ENCODE measurements at regions not wholly inside any gene's neighbourhood (a gene's known extent, or its start where the extent isn't known, plus 50 kb on each side); places are given as distances from the start of the nearest gene placed in this dataset.

DNA sequence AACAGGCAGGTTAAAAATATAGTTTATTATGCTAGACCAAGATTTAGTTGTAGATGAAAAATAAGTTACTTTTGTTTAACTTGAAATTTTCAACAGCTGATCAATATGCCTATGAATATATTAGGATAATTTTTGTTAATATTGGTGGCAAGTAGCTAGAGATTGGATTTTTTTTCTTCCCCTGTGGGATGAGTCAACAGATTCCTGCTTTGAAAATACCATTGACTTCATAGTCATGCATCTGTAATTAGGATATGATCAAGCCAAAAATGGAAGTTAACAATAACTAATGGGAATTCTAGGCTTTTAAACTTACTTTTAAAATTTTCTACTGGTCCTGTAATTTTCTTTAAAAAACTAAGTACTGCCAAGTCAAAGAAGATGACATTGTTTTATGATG lies 211.7 kb downstream of the ZIC1 start:
- DNase-seq, result no peak
- Mint-ChIP-seq H3K4me3 (no peak overlapping the region), H3K27ac (no peak overlapping the region), H3K36me3 (no peaks in the 10 kb centered on the region), H3K4me1 (no peaks in the 10 kb centered on the region), H3K9me3 (peaks cover 5% of the 10 kb centered on the region), H3K27me3 (no peaks in the 10 kb centered on the region)

DNA sequence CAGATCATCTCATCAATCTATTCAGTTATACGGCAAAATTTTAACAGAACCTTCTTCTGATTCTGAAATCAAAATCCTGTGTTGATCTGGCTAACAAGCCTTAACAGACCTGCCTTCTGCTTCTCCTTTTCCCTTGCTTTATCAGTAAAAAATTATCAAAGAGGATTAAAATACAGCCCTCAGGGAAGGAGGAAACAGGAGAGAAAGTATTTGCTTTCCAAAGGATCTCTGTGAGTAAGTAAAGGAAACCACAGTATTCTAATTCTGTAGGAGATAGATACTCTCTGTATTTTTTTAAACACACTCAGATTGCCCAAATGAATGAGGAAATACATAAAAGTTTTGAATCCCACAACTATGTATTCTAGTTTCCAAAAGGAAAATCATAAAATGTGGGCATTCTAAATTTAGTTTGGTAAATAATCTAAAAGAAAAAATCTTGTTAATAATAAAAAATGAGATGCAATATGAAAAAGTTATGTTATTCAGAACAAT lies 221.8 kb downstream of the ZIC1 start:
- H3K4me1 Mint-ChIP-seq, result no peaks in the 10 kb centered on the region
- no peak for DNase-seq
- H3K4me3 Mint-ChIP-seq, result no peak overlapping the region
- peaks cover 2% of the 10 kb centered on the region for H3K9me3 Mint-ChIP-seq
- no peaks in the 10 kb centered on the region for H3K36me3 Mint-ChIP-seq
- no peaks in the 10 kb centered on the region for H3K27me3 Mint-ChIP-seq
- H3K27ac Mint-ChIP-seq, result no peak overlapping the region

DNA sequence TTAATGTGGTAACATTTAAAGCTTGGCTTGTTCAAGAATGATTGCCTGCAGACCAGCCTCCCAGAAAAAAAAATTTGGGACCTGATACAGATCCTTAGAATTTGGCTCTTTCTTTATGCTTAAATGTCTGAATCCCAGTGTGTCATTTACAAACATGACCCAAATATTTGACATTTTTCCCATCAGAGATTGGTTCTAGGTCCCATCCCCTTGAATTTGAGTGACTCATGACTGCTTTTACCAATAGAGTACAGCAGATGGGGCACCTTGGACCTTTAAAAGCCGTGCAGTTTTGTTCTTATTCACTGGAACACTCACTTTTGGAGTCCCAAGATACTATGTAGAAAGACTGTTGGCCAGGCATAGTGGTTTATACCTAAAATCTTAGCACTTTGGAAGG lies 231.6 kb downstream of the ZIC1 start:
- Mint-ChIP-seq H3K4me1 (no peaks in the 10 kb centered on the region), H3K36me3 (no peaks in the 10 kb centered on the region), H3K27ac (no peak overlapping the region), H3K4me3 (no peak overlapping the region), H3K9me3 (peaks cover 11% of the 10 kb centered on the region), H3K27me3 (no peaks in the 10 kb centered on the region)
- no peak for DNase-seq

DNA sequence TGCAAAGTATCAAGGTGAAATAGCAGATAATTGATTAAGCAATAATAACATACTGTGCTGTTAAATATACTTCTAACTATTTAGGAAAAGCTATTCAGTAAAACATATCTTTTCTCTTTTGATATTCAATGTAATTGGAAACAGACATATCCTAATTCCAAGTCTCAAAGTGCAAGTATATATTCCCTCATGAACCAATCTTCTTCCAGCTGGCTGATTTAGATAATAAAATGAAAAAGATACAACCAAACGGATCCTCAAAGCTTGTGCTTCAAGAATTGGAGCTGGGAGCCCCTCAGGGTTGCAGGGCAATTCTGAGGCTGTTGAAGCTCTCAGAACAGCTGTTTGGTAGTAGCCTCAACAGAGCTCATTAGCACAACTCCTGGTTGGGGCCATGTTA lies 236.6 kb downstream of the ZIC1 start:
- Mint-ChIP-seq H3K27me3 (no peaks in the 10 kb centered on the region), H3K36me3 (no peaks in the 10 kb centered on the region), H3K9me3 (no peaks in the 10 kb centered on the region), H3K27ac (no peak overlapping the region), H3K4me3 (no peak overlapping the region), H3K4me1 (no peaks in the 10 kb centered on the region)
- DNase-seq, result no peak

DNA sequence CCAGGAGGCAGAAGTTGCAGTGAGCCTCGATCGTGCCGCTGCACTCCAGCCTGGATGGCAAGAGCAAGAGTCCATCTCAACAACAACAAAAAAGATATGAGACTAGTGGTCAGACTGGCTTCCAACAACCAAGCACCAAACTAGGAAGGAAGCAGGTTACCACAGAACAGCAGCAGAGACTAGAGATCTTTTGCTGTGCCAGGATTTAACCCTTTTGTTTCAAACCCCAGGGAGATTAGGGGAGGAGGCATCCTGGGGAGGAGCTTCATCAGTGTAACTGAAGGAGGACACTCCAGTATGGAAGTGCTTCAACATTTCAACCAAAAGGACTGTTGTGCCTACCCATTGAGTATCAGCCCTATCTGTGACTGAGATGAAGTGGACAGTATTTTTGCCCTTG lies 240.3 kb downstream of the ZIC1 start:
- Mint-ChIP-seq H3K9me3 (peaks cover 1% of the 10 kb centered on the region), H3K27me3 (no peaks in the 10 kb centered on the region), H3K4me3 (no peak overlapping the region), H3K36me3 (no peaks in the 10 kb centered on the region), H3K27ac (no peak overlapping the region), H3K4me1 (no peaks in the 10 kb centered on the region)
- no peak for DNase-seq

DNA sequence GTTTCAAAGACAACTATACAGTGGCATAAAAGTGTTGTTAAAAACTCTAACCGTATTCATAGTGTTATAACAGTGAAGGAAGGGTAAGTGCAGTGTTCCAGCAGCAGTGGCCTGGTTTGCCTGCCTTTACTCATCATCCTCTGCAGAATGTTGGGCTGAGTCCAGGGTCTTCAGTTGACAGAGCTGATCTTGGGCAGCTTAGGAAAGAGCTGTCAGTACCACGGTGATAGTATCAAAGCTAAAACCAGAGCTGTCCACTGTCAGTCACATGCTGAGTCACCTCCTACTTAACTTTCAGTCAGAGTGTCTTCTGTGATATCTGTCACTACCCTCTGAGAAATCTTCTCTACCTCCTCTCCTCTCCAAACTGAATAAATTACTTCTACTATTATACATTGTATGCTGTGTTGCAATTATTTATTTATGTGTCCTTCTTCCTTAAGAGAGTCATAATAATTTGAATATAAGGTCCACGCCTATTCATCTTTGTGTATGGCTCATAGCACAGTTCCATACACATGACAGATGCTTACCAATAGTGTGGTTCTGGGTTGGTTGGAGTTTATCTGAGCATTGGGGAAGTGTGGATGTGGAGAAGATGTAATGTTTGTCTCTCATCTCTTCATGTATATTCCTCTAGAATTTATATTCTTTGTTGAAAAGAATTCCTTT lies 242.1 kb downstream of the ZIC1 start:
- no peaks in the 10 kb centered on the region for H3K36me3 Mint-ChIP-seq
- no peaks in the 10 kb centered on the region for H3K4me1 Mint-ChIP-seq
- H3K9me3 Mint-ChIP-seq, result peaks cover 1% of the 10 kb centered on the region
- H3K27me3 Mint-ChIP-seq, result no peaks in the 10 kb centered on the region
- DNase-seq, result no peak
- no peak overlapping the region for H3K4me3 Mint-ChIP-seq
- H3K27ac Mint-ChIP-seq, result no peak overlapping the region

DNA sequence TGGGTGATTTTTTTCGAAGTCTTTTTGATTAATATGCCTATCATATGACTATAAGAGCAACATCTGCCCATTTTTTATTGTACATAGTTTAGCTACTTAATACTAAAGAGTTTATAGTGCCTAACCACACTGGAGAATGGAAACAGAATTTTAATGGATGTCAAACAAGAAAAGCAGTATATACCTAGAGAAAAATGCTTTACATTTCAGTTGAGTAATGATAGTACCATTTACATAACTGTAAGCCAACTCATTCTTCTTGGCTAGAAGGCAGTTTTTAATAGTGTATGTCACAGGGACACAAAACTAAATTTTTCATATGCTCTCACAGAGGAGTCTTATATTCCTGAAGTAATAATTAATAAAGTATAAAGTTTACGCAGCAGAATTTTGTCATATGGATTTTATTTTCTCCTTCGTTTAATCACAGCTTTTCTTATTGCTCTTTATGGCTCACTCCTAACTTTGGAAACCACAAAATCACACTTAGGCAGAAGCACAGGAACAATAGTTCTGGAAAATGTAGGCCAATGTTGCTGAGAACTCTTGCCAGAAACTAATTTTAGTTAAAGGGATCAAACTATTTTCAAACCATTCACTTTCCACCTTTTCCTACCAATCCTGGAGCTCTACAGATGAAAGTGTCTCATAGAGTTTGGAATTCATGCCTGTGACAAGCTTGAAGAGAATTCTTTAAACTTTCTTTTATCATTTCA lies 243.6 kb downstream of the ZIC1 start:
- peaks cover 1% of the 10 kb centered on the region for H3K9me3 Mint-ChIP-seq
- H3K36me3 Mint-ChIP-seq, result no peaks in the 10 kb centered on the region
- H3K27ac Mint-ChIP-seq, result no peak overlapping the region

DNA sequence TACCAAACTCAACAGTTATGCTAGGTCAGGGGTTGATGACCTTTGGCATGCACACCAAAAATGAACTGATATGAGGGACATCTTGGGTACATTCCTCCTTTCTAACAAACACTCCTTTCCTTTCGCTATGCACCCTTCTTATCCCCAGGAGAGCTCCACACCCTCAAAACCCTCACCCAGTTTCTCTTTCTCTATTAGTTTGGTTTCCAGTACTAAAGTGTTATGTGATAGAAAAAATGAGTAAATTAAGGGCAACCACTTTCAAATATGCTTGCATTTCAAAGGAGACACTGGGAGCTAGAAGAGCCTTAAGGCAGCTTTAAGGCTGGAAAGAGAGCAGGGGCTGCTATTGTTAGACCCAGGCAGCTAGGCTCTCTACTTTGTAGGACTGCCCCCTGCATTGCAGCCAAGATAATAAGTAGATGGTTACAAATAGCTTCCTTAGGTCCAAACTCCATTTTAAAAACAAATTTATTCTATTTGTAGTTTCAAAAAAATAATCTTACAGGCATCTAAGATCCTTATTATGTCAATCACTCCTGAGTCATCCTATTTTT lies 244.3 kb downstream of the ZIC1 start:
- DNase-seq, result no peak
- no peaks in the 10 kb centered on the region for H3K4me1 Mint-ChIP-seq
- H3K27me3 Mint-ChIP-seq, result no peaks in the 10 kb centered on the region
- no peak overlapping the region for H3K4me3 Mint-ChIP-seq
- H3K27ac Mint-ChIP-seq, result peak overlapping the region; percentile 4
- no peaks in the 10 kb centered on the region for H3K36me3 Mint-ChIP-seq
- H3K9me3 Mint-ChIP-seq, result peaks cover 1% of the 10 kb centered on the region

More for the DNA sequence above, 243.6 kb downstream of the ZIC1 start:
- DNase-seq, result no peak
- H3K4me1 Mint-ChIP-seq, result no peaks in the 10 kb centered on the region
- no peak overlapping the region for H3K4me3 Mint-ChIP-seq
- no peaks in the 10 kb centered on the region for H3K27me3 Mint-ChIP-seq

DNA sequence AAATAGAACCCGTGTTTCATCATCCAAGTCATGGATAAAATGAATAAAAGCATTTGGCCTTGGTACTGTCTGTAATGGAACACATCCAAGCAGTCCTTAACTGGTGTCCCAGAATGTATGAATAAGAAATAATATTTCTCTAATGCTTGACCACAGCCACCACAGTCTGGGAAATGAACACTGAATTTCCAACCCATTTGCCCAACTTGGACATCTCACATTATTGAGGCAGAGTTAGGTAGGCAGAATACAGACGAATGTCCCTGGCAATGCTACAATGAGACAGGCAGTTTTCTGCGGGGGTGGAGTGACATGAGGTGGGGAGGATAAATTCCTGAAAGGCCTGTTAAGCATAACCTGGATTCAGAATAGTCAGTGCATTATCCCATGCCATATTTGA lies 245.7 kb downstream of the ZIC1 start:
- Mint-ChIP-seq H3K4me1 (no peaks in the 10 kb centered on the region), H3K36me3 (no peaks in the 10 kb centered on the region), H3K27ac (no peak overlapping the region), H3K27me3 (no peaks in the 10 kb centered on the region), H3K4me3 (no peak overlapping the region), H3K9me3 (peaks cover 1% of the 10 kb centered on the region)
- DNase-seq, result no peak

DNA sequence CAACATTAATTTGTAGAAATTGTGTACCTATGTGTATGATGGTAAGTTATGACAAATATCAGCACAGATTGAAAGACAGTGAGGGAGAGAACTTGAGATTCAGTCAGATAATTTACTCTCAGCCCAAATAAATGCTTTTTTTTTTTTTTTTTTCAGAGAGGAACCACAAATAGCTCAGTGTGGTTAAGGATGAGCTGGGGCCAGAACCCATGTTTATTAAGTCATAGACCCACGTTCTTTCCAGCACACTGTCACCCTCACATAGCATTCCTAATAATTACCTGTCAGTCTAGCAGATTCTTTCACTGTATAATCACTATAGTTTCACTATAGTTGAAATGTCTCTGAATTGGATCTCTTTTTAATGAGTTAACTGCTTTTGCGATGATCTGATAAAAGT lies 246.1 kb downstream of the ZIC1 start:
- Mint-ChIP-seq H3K27me3 (no peaks in the 10 kb centered on the region), H3K36me3 (no peaks in the 10 kb centered on the region), H3K4me1 (no peaks in the 10 kb centered on the region), H3K27ac (no peak overlapping the region), H3K4me3 (no peak overlapping the region), H3K9me3 (peaks cover 1% of the 10 kb centered on the region)
- no peak for DNase-seq

DNA sequence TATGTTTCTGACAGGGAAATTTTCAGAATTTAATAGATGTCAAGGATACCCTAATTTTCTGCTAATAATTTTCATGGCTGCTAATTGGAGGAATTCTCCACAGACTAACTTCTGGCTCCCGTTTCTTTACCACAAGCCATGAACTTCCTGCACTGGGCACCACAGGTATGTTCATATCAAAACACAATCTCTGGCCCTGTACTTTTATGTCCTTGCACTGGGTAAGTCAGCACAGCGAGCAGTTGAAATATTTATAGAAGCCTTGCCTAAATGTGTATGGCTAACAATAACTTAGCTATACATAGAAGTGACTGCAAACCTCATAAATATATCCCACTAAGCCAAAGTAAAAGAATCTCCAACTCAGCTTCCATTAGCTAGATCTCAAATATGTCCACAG lies 246.9 kb downstream of the ZIC1 start:
- H3K9me3 Mint-ChIP-seq, result peaks cover 1% of the 10 kb centered on the region
- no peak overlapping the region for H3K4me3 Mint-ChIP-seq
- H3K27me3 Mint-ChIP-seq, result no peaks in the 10 kb centered on the region
- no peak overlapping the region for H3K27ac Mint-ChIP-seq
- H3K36me3 Mint-ChIP-seq, result no peaks in the 10 kb centered on the region
- no peaks in the 10 kb centered on the region for H3K4me1 Mint-ChIP-seq
- no peak for DNase-seq

DNA sequence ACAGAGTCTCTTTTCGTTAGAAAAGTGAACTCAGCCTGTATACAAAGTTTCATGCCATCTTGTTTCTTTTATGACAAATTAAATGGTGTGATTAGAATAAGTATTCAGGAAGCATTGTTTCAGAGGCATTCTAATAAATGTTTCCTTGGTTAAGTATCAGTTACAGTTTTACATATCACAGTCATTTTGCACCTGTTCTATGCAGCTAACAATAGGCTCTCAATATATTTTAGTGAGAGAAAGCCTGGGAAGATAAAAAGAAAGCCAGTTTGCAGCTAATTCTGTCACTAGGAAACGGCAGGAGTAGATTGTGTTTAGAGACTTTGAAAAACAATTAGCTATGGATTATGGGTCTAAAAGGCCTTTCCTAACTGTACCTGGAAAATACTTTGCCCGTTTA lies 252.8 kb downstream of the ZIC1 start:
- no peak for DNase-seq
- no peaks in the 10 kb centered on the region for H3K9me3 Mint-ChIP-seq
- no peaks in the 10 kb centered on the region for H3K27me3 Mint-ChIP-seq
- H3K36me3 Mint-ChIP-seq, result no peaks in the 10 kb centered on the region
- H3K4me1 Mint-ChIP-seq, result no peaks in the 10 kb centered on the region
- H3K4me3 Mint-ChIP-seq, result no peak overlapping the region
- no peak overlapping the region for H3K27ac Mint-ChIP-seq

DNA sequence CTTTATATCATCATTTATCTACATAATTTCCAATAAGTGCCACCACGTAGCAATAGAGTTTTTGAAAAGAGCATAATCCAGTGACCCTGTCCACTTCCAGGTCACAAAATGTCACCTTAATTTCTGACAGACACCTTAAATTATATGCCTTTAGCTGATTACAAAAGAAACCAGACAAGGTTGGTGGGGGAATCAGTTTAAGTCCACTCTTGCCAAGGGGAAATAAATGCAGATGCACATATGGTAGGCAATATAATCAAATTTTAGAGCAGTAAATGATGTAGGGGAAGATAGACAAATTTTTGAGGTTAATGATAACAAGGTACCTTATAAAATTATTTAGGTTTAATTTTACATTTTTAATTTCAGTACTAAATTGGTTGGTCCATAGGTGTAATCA lies 253.5 kb downstream of the ZIC1 start:
- no peak for DNase-seq
- Mint-ChIP-seq H3K9me3 (no peaks in the 10 kb centered on the region), H3K36me3 (no peaks in the 10 kb centered on the region), H3K27me3 (no peaks in the 10 kb centered on the region), H3K4me3 (no peak overlapping the region), H3K4me1 (no peaks in the 10 kb centered on the region), H3K27ac (no peak overlapping the region)

DNA sequence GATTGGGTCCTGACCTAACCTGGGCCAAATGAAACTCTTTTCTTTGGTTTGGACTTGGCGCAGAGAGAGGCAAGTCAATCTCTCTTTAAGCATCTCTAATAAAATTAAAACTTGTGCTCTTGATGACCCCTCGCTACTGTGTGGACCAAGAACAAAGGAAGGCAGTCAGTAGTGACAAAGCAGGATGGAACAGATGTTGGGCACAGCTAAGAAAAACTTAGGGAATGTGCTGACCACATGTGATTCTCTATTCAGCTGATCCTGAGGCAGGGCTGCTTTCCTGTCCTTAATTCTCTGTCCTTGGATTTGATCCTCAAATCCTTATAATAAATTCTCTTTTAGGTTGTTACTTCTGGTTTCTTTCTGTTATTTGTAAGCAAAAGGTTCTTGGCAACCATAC lies 259.9 kb downstream of the ZIC1 start:
- H3K4me3 Mint-ChIP-seq, result no peak overlapping the region
- H3K27ac Mint-ChIP-seq, result no peak overlapping the region
- H3K27me3 Mint-ChIP-seq, result no peaks in the 10 kb centered on the region
- H3K36me3 Mint-ChIP-seq, result no peaks in the 10 kb centered on the region
- H3K4me1 Mint-ChIP-seq, result no peaks in the 10 kb centered on the region
- H3K9me3 Mint-ChIP-seq, result no peaks in the 10 kb centered on the region
- DNase-seq, result no peak

DNA sequence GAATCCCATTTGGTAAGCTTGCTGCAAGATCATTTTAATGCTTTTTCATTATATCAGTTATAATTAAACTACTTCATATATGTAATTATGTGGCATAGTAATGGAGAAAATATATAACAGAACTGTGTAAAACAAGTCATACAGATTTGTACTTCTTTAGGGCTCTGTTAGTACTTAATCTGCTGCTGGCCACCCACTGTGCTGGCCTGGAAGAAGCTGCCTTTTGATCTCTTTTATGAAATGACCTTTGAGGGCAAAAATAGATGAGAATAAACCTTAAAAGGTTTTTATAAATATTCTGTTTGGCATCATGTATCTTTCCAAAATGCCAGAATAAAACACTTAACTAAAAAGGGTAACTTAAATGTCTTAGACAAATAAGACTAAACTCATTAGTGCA lies 262.9 kb downstream of the ZIC1 start:
- Mint-ChIP-seq H3K27ac (no peak overlapping the region), H3K9me3 (no peaks in the 10 kb centered on the region), H3K4me3 (no peak overlapping the region), H3K36me3 (no peaks in the 10 kb centered on the region), H3K4me1 (no peaks in the 10 kb centered on the region), H3K27me3 (no peaks in the 10 kb centered on the region)
- no peak for DNase-seq

DNA sequence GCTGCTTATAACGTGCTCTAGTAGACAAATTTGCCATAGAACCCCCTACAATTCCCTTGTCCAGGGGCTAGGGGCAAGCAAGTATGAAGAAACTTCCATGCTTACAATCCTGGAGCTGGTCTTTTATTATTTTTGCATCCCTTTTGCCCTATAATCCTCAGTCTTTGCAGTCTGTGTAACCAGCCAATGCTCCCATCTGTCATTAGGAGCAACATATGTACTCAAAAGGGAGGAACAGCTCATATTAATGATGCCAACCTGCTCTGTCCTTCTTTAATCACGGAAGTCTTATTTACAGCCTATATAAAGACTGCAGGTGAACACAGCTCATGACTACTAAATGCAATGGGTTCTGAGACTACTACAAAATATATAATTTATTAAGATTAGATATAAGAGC lies 263.3 kb downstream of the ZIC1 start:
- H3K27me3 Mint-ChIP-seq, result no peaks in the 10 kb centered on the region
- no peaks in the 10 kb centered on the region for H3K9me3 Mint-ChIP-seq
- H3K36me3 Mint-ChIP-seq, result no peaks in the 10 kb centered on the region
- no peaks in the 10 kb centered on the region for H3K4me1 Mint-ChIP-seq
- no peak for DNase-seq
- H3K4me3 Mint-ChIP-seq, result no peak overlapping the region
- H3K27ac Mint-ChIP-seq, result no peak overlapping the region

Data from activated naive CD8-positive, alpha-beta T cell treated with anti-CD3 and anti-CD28 coated beads for 36 hours (primary cell).